ENCODE measurements at regions not wholly inside any gene's neighbourhood (a gene's known extent, or its start where the extent isn't known, plus 50 kb on each side); places are given as distances from the start of the nearest gene placed in this dataset.

DNA sequence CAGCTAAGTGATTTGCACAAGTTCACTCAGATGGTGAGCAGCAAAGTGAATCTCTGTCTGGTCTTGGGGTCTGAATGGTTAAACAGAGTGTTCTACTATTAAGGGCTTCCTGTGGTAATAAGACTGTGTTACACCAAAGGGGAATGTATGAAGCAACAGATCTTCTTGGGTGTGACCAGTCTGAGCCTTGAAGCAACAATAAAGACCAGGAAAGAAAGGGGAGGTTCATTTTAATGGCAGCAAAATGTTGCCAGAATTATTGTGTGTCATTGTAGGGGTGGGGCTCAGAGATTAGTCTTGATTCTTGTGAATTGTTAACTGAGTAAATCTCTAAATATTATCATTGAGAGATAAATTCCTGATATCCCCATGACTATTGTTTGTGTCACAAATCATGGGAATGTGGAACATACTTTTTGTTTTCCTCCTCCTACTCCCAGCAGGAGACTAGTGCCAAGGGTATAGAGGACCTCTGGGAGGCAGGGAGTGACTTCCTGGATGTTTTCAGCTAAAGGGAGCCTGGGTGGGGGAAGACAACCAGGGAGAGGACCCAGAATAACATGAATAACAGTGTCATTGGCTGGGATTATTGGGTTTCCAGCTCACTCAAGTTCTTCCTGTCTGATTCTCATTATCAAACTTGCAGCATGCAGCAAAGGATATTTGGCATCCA lies 141.4 kb upstream of the PAK3 start:
- Histone ChIP-seq H3K27ac (no peak overlapping the region), H3K4me1 (peaks cover 4% of the 10 kb centered on the region), H3K9me3 (no peaks in the 10 kb centered on the region), H3K27me3 (no peaks in the 10 kb centered on the region), H3K4me3 (no peak overlapping the region), H3K36me3 (no peaks in the 10 kb centered on the region)
- no peak for DNase-seq (ENCODE audit: low spot score in 2 of 2)
- no peak for TF ChIP-seq CTCF (IDR thresholded peaks at IDR 0.05)
- TF ChIP-seq POLR2A (IDR thresholded peaks at IDR 0.05) = no peak
- TF ChIP-seq POLR2AphosphoS5 (IDR thresholded peaks at IDR 0.05) = no peak
- TF ChIP-seq EP300 (IDR thresholded peaks at IDR 0.05) = no peak

DNA sequence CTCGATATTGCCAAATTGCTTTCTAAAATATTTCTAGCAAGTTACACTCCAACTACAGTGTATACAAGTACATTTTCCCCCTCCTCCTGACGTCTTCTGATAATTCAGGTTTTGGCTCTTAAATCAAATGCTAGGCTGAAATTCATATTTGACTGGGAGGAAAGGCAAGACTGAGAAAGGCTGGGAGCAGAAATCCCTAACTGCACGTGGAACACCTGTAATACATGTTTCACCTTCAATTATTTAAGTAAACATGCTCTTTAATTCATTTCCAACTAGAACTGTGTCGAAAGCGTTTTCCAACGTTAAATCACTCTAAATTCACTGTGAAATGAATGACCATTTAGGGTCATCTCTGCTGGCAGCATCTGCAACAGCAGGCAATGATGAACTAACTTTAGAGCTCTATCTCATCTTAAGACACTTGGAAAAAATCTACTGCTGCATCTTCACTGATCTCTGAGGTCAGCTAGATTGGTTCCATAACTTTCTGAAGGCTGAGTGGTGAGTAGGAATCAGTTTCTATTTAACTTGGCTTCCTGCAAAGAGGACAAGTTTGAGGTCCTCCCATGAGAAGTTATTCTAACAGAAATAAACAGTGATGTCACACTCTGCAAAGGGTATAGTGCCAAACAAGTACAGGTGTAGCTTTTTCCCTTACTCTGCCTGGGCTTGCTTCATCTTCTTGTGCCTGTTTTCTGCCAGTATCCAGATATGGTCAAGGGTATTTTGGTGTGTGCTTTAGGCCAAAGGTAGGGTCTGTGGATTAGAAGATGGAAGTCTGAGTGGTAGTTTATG lies 144.3 kb upstream of the PAK3 start:
- Histone ChIP-seq H3K9me3 (no peaks in the 10 kb centered on the region), H3K27ac (no peak overlapping the region), H3K4me1 (peaks cover 4% of the 10 kb centered on the region), H3K36me3 (no peaks in the 10 kb centered on the region), H3K4me3 (no peak overlapping the region), H3K27me3 (no peaks in the 10 kb centered on the region)
- 58% methylated on average over 6 of the region's 6 CpGs for WGBS
- no peak for DNase-seq (ENCODE audit: low spot score in 2 of 2)
- TF ChIP-seq EP300 (IDR thresholded peaks at IDR 0.05) = no peak

- TF ChIP-seq EP300 (IDR thresholded peaks at IDR 0.05) = no peak
- no peak for TF ChIP-seq POLR2A (IDR thresholded peaks at IDR 0.05)
- TF ChIP-seq POLR2AphosphoS5 (IDR thresholded peaks at IDR 0.05) = no peak
- no peak for TF ChIP-seq CTCF (IDR thresholded peaks at IDR 0.05)
- H3K27ac ChIP-seq = peak overlapping the region; percentile 59
- 32% methylated on average over 21 of the region's 22 CpGs for WGBS
These were observed 149.4 kb upstream of the CHRDL1 start for GRCh38 chrX:110944751-110945675.

GRCh38 chrX:110944311-110944750 lies 148.7 kb upstream of the CHRDL1 start:
- TF ChIP-seq EP300 (IDR thresholded peaks at IDR 0.05) (no peak), POLR2A (IDR thresholded peaks at IDR 0.05) (no peak), POLR2AphosphoS5 (IDR thresholded peaks at IDR 0.05) (no peak), CTCF (IDR thresholded peaks at IDR 0.05) (no peak)
- 32% methylated on average over 25 of the region's 25 CpGs for whole genome bisulfite sequencing
- H3K27me3 ChIP-seq = no peaks in the 10 kb centered on the region
- no peaks in the 10 kb centered on the region for H3K36me3 ChIP-seq
- H3K27ac ChIP-seq = peak overlapping the region; percentile 59
- no peaks in the 10 kb centered on the region for H3K9me3 ChIP-seq
- peak in 1 of 2 donors; percentile 58 for DNase-seq (ENCODE audit: low spot score in 2 of 2)
- H3K4me1 ChIP-seq = peaks cover 12% of the 10 kb centered on the region
- peak overlapping the region; percentile 38 for H3K4me3 ChIP-seq

More at GRCh38 chrX:110944751-110945675, 149.4 kb upstream of the CHRDL1 start:
- Histone ChIP-seq H3K27me3 (no peaks in the 10 kb centered on the region), H3K36me3 (no peaks in the 10 kb centered on the region), H3K4me1 (peaks cover 12% of the 10 kb centered on the region), H3K9me3 (no peaks in the 10 kb centered on the region), H3K4me3 (peak overlapping the region; percentile 38)
- DNase-seq (ENCODE audit: low spot score in 2 of 2) = peak in 1 of 2 donors; percentile 64

- Histone ChIP-seq H3K4me1 (peaks cover 12% of the 10 kb centered on the region), H3K27me3 (no peaks in the 10 kb centered on the region), H3K9me3 (no peaks in the 10 kb centered on the region), H3K27ac (no peak overlapping the region), H3K4me3 (no peak overlapping the region), H3K36me3 (no peaks in the 10 kb centered on the region)
- no peak for DNase-seq (ENCODE audit: low spot score in 2 of 2)
- TF ChIP-seq CTCF (IDR thresholded peaks at IDR 0.05) (no peak), EP300 (IDR thresholded peaks at IDR 0.05) (no peak), POLR2A (IDR thresholded peaks at IDR 0.05) (no peak), POLR2AphosphoS5 (IDR thresholded peaks at IDR 0.05) (no peak)
These were observed 146.3 kb upstream of the CHRDL1 start for GRCh38 chrX:110941906-110942305.
